SK-N-SH (cell line): ENCODE measurements at regions not wholly inside any gene's neighbourhood (a gene's known extent, or its start where the extent isn't known, plus 50 kb on each side); places are given as distances from the start of the nearest gene placed in this dataset.

Experiments
- JUND ChIP-seq: IDR thresholded peaks from 2 replicates; pipeline ENCODE4 v1.4.0; 2012
- REST ChIP-seq: IDR thresholded peaks from 2 replicates; pipeline ENCODE4 v1.6.1; 2012; ENCODE audit warnings: mild to moderate bottlenecking, low read depth, low read length, moderate library complexity
- TEAD4 ChIP-seq: IDR thresholded peaks from 2 replicates; pipeline ENCODE4 v1.4.0; 2012; ENCODE audit warnings: mild to moderate bottlenecking, borderline replicate concordance; ENCODE audit not compliant: insufficient read depth
- YY1 ChIP-seq: IDR thresholded peaks from 2 replicates; pipeline ENCODE4 v1.4.0; 2012; ENCODE audit warnings: low read depth, mild to moderate bottlenecking
- TF ChIP-seq, protein P1 (sequence below): fragments of 200-600 bp; sonication (generic); IDR thresholded peaks from 2 replicates; pipeline ENCODE4 v1.6.1; 2017; ENCODE audit warnings: antibody characterized with exemption, mild to moderate bottlenecking, moderate library complexity

GRCh38 chr9:94504358-94504757 lies 50.5 kb upstream of the PCAT7 start (continued):
- TF ChIP-seq YY1 (no peak), REST (no peak), TEAD4 (no peak), JUND (no peak)
- TF ChIP-seq, protein P1, sequence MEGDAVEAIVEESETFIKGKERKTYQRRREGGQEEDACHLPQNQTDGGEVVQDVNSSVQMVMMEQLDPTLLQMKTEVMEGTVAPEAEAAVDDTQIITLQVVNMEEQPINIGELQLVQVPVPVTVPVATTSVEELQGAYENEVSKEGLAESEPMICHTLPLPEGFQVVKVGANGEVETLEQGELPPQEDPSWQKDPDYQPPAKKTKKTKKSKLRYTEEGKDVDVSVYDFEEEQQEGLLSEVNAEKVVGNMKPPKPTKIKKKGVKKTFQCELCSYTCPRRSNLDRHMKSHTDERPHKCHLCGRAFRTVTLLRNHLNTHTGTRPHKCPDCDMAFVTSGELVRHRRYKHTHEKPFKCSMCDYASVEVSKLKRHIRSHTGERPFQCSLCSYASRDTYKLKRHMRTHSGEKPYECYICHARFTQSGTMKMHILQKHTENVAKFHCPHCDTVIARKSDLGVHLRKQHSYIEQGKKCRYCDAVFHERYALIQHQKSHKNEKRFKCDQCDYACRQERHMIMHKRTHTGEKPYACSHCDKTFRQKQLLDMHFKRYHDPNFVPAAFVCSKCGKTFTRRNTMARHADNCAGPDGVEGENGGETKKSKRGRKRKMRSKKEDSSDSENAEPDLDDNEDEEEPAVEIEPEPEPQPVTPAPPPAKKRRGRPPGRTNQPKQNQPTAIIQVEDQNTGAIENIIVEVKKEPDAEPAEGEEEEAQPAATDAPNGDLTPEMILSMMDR, result no peak
- TF ChIP-seq, all 33 proteins: peak for 0
